Upper lobe of left lung (tissue), 4 donors: ENCODE measurements at regions not wholly inside any gene's neighbourhood (a gene's known extent, or its start where the extent isn't known, plus 50 kb on each side); places are given as distances from the start of the nearest gene placed in this dataset.

Experiments used
- EP300 ChIP-seq, 4 donors: sonication (generic); formaldehyde crosslinking; IDR thresholded peaks; one replicate each; pipeline ENCODE4 v1.5.1; 2017; ENCODE audit warnings: antibody characterized with exemption in 4 of 4, control low read depth in 2 of 4
- POLR2AphosphoS5 ChIP-seq, 2 donors: sonication (generic); formaldehyde crosslinking; IDR thresholded peaks; one replicate each; pipeline ENCODE4 v1.5.1; 2017; ENCODE audit warnings: antibody characterized with exemption in 2 of 2

GRCh38 chr3:103295974-103296570 lies 861.3 kb downstream of the ZPLD1 start:
- TF ChIP-seq EP300 (IDR thresholded peaks at IDR 0.05): no peak
- TF ChIP-seq POLR2AphosphoS5 (IDR thresholded peaks at IDR 0.05): no peak
